H1 (cell line): ENCODE measurements at regions not wholly inside any gene's neighbourhood (a gene's known extent, or its start where the extent isn't known, plus 50 kb on each side); places are given as distances from the start of the nearest gene placed in this dataset.

ENCODE experiments used
- CTCF ChIA-PET: fragments of 300-600 bp; sonication (Branson Sonifier 250); formaldehyde crosslinking; loops from one replicate; lab custom pipeline; 2021; ENCODE audit not compliant: partially characterized antibody; lab: Charles Lee
- POLR2A ChIA-PET: fragments of 300-600 bp; sonication (Branson Sonifier 250); formaldehyde crosslinking; loops from one replicate; lab custom pipeline; 2021; ENCODE audit warnings: inconsistent platforms; ENCODE audit not compliant: partially characterized antibody; lab: Charles Lee
- DNase-seq, 2 experiments: peaks; one replicate each; pipeline versions ENCODE4 v3.0.0 to v3.0.0-alpha.2; 2010 to 2022; ENCODE audit warnings: low spot score in 2 of 2, low read depth in 1 of 2, mixed read lengths in 1 of 2
- FAIRE-seq: peaks from 2 replicates; lab custom pipeline; 2011; peaks lifted over from hg19 to GRCh38; lab: Jason Lieb, UNC
- H2AFZ ChIP-seq: 2 replicates; pipeline ENCODE4 v1.8.1; 2012; ENCODE audit warnings: low read length, inconsistent platforms
- H2AK5ac ChIP-seq: 2 replicates; pipeline ENCODE4 v1.6.1; 2013; ENCODE audit warnings: low read depth, low read length
- H2BK120ac ChIP-seq: replicated peaks from 2 replicates; pipeline ENCODE3; 2013; ENCODE audit warnings: low read depth, low read length, inconsistent platforms
- H2BK12ac ChIP-seq: 2 replicates; pipeline ENCODE4 v1.6.1; 2013; ENCODE audit warnings: low read depth, low read length
- H2BK15ac ChIP-seq: 2 replicates; pipeline ENCODE4 v1.6.1; 2013; ENCODE audit warnings: low read length
- H2BK20ac ChIP-seq: 2 replicates; pipeline ENCODE4 v1.6.1; 2013; ENCODE audit warnings: low read length
- H2BK5ac ChIP-seq: 2 replicates; pipeline ENCODE4 v1.6.1; 2013; ENCODE audit warnings: low read depth, low read length
- H3K14ac ChIP-seq: 2 replicates; pipeline ENCODE4 v1.6.1; 2013; ENCODE audit warnings: inconsistent platforms; ENCODE audit not compliant: insufficient read length
- H3K18ac ChIP-seq: 2 replicates; pipeline ENCODE4 v1.6.1; 2013; ENCODE audit warnings: low read length; ENCODE audit errors: extremely low read depth
- H3K23ac ChIP-seq: 2 replicates; pipeline ENCODE4 v1.6.1; 2013; ENCODE audit warnings: inconsistent platforms; ENCODE audit not compliant: insufficient read length
- H3K23me2 ChIP-seq: 2 replicates; pipeline ENCODE4 v1.6.1; 2013; ENCODE audit warnings: low read depth, low read length
- H3K27ac ChIP-seq: 2 replicates; pipeline ENCODE4 v1.6.1; 2011; ENCODE audit warnings: low read depth, low read length, inconsistent platforms
- H3K27me3 ChIP-seq, 4 experiments: replicated peaks in 1 of 4; 1 replicate in 1 of 4; 2 replicates in 3 of 4; pipeline versions ENCODE4 v1.6.1 to v1.8.1; 2011 to 2013; ENCODE audit warnings: low read length in 3 of 4, mild to moderate bottlenecking in 3 of 4, inconsistent platforms in 2 of 4, mixed read lengths in 2 of 4, moderate library complexity in 1 of 4; ENCODE audit not compliant: control insufficient read depth in 3 of 4, insufficient read depth in 3 of 4; ENCODE audit errors: extremely low read depth in 1 of 4
- H3K36me3 ChIP-seq, 4 experiments: 2 replicates each; pipeline versions ENCODE4 v1.6.1 to v1.8.1; 2011 to 2013; ENCODE audit warnings: mild to moderate bottlenecking in 4 of 4, low read length in 3 of 4, moderate library complexity in 2 of 4, control low read depth in 1 of 4, inconsistent platforms in 1 of 4; ENCODE audit not compliant: insufficient read depth in 4 of 4, control insufficient read depth in 2 of 4
- H3K4ac ChIP-seq: replicated peaks from 2 replicates; pipeline ENCODE3; 2013; ENCODE audit warnings: low read length, low read depth, mixed read lengths, inconsistent platforms; ENCODE audit not compliant: insufficient read length
- H3K4me1 ChIP-seq, 4 experiments: replicated peaks in 1 of 4; 1 replicate in 1 of 4; 2 replicates in 3 of 4; pipeline versions ENCODE4 v1.6.1 to v1.8.1; 2011 to 2013; ENCODE audit warnings: low read length in 3 of 4, inconsistent platforms in 2 of 4, mixed read lengths in 1 of 4; ENCODE audit not compliant: insufficient read depth in 4 of 4, control insufficient read depth in 3 of 4
- H3K4me2 ChIP-seq, 2 experiments: 2 replicates each; pipeline versions ENCODE4 v1.6.1 to v1.8.1; 2011 to 2013; ENCODE audit warnings: low read depth in 2 of 2, low read length in 2 of 2, control low read depth in 1 of 2, inconsistent platforms in 1 of 2, mild to moderate bottlenecking in 1 of 2; ENCODE audit not compliant: insufficient read depth in 1 of 2
- H3K4me3 ChIP-seq, 4 experiments: fragments of 200-600, 300-600 bp in 1 of 4; sonication (generic), shearing (Covaris generic), sonication (Bioruptor Twin) in 1 of 4; 2 replicates each; pipeline versions ENCODE4 v1.5.1 to v1.8.1; 2011 to 2016; ENCODE audit warnings: low read length in 4 of 4, low read depth in 3 of 4, control low read depth in 2 of 4, inconsistent platforms in 2 of 4, mild to moderate bottlenecking in 2 of 4, mixed read lengths in 1 of 4, moderate library complexity in 1 of 4; ENCODE audit not compliant: insufficient read depth in 2 of 4; ENCODE audit errors: extremely low read depth in 1 of 4
- H3K56ac ChIP-seq: replicated peaks from 2 replicates; pipeline ENCODE3; 2013; ENCODE audit warnings: low read depth, mild to moderate bottlenecking, mixed read lengths, low read length, inconsistent platforms; ENCODE audit not compliant: insufficient read length
- H3K79me1 ChIP-seq: 2 replicates; pipeline ENCODE4 v1.6.1; 2013; ENCODE audit warnings: low read depth, low read length, control low read depth
- H3K79me2 ChIP-seq, 2 experiments: 2 replicates each; pipeline versions ENCODE4 v1.6.1 to v1.8.1; 2012 to 2013; ENCODE audit warnings: low read length in 2 of 2, mild to moderate bottlenecking in 2 of 2, inconsistent platforms in 1 of 2; ENCODE audit not compliant: insufficient read depth in 2 of 2, control insufficient read depth in 1 of 2
- H3K9ac ChIP-seq, 4 experiments: replicated peaks in 1 of 4; 1 replicate in 1 of 4; 2 replicates in 3 of 4; pipeline versions ENCODE4 v1.6.1 to v1.8.1; 2011 to 2013; ENCODE audit warnings: low read depth in 3 of 4, low read length in 3 of 4, control low read depth in 2 of 4, mild to moderate bottlenecking in 2 of 4, moderate library complexity in 2 of 4, inconsistent platforms in 1 of 4; ENCODE audit errors: extremely low read depth in 1 of 4
- H3K9me3 ChIP-seq, 2 experiments: 2 replicates each; pipeline versions ENCODE4 v1.6.1 to v1.8.1; 2012 to 2013; ENCODE audit warnings: mild to moderate bottlenecking in 2 of 2, moderate library complexity in 2 of 2, control low read depth in 1 of 2, inconsistent platforms in 1 of 2, low read depth in 1 of 2, low read length in 1 of 2, mixed read lengths in 1 of 2; ENCODE audit not compliant: insufficient read depth in 2 of 2
- H4K20me1 ChIP-seq, 2 experiments: replicated peaks in 1 of 2; 2 replicates each; pipeline versions ENCODE3 to v1.8.1; 2011 to 2013; ENCODE audit warnings: inconsistent platforms in 2 of 2, low read length in 2 of 2, mild to moderate bottlenecking in 1 of 2; ENCODE audit not compliant: insufficient read depth in 2 of 2, control insufficient read depth in 1 of 2
- H4K5ac ChIP-seq: 2 replicates; pipeline ENCODE4 v1.6.1; 2013; ENCODE audit warnings: low read length, low read depth, mixed read lengths, inconsistent platforms; ENCODE audit not compliant: insufficient read length
- H4K8ac ChIP-seq: 2 replicates; pipeline ENCODE4 v1.8.0; 2013; ENCODE audit warnings: mild to moderate bottlenecking, moderate library complexity, low read length, inconsistent platforms; ENCODE audit not compliant: insufficient read depth; ENCODE audit errors: extremely low read depth
- H4K91ac ChIP-seq: replicated peaks from 2 replicates; pipeline ENCODE3; 2013; ENCODE audit warnings: low read length, mixed read lengths, inconsistent platforms; ENCODE audit not compliant: insufficient read length
- GTF2F1 ChIP-seq: IDR thresholded peaks from 2 replicates; pipeline ENCODE4 v1.6.1; 2012; ENCODE audit warnings: low read depth, low read length, improper control_type of control experiment, borderline replicate concordance
- WGBS, 2 experiments: shearing (Covaris generic) in 1 of 2; methylation state at CpG; one replicate each; pipeline versions ENCODE4 v1.1.6 to v1.1.7; 2013 to 2015; ENCODE audit warnings: low lambda C conversion rate in 2 of 2, mixed read lengths in 2 of 2, inconsistent platforms in 1 of 2, low coverage in 1 of 2, missing lambda C conversion rate in 1 of 2; ENCODE audit not compliant: insufficient replicate concordance in 2 of 2, insufficient coverage in 1 of 2, insufficient read length in 1 of 2; ENCODE audit errors: extremely low coverage in 1 of 2, missing lambda C conversion rate in 1 of 2; 5-methylcytosine and 5-hydroxymethylcytosine counted together

- Histone ChIP-seq H3K9ac (no peak overlapping the region), H3K4me2 (no peak overlapping the region), H4K20me1 (no peaks in the 10 kb centered on the region), H3K79me1 (no peaks in the 10 kb centered on the region), H3K79me2 (no peaks in the 10 kb centered on the region), H2AFZ (no peak overlapping the region), H2BK120ac (peak overlapping the region; percentile 51), H3K36me3 (no peaks in the 10 kb centered on the region), H3K27ac (no peak overlapping the region), H3K4me3 (no peak overlapping the region), H3K4me1 (peaks cover 12 to 26% (median 22%) of the 10 kb centered on the region in 4 experiments; a peak in 6 of 7 replicates), H4K5ac (no peak overlapping the region), H3K27me3 (no peaks in the 10 kb centered on the region), H4K8ac (no peak overlapping the region), H3K4ac (peak overlapping the region; percentile 22), H3K23me2 (peaks cover 7% of the 10 kb centered on the region), H2BK5ac (peak overlapping the region; percentile 69; the same call in 1 of the 2 replicates), H2BK20ac (peak overlapping the region; percentile 38; the same call in 1 of the 2 replicates), H3K23ac (no peak overlapping the region), H2AK5ac (no peak overlapping the region), H3K14ac (peak overlapping the region; percentile 8), H3K18ac (peak overlapping the region; percentile 38; the same call in 1 of the 2 replicates), H3K56ac (no peak overlapping the region), H2BK15ac (no peak overlapping the region), H2BK12ac (0 out of 2 replicates have a peak overlapping the region, but pooled peaks have one; percentile 33), H4K91ac (no peak overlapping the region), H3K9me3 (no peaks in the 10 kb centered on the region)
- no peak for TF ChIP-seq GTF2F1
- DNase-seq (no peak), FAIRE-seq (no peak)
- ChIA-PET CTCF (interaction anchor here (0.6 to 5.9 kb wide), 30 partner anchors 10 to 157 kb away, joined by 3 to 28 read pairs (median 4); no protein-coding TSS in a partner anchor), POLR2A (interaction anchor here (0.6 to 5.0 kb wide), 5 partner anchors 35 to 131 kb away, joined by 3 to 18 read pairs (median 10); partner anchors contain the start of genes RPL27A and TRIM66)
- WGBS, 2 experiments = 81% methylated on average over 4 of the region's 4 CpGs; no CpG with 5 or more reads in 1 of the 2 experiments
Measured at GRCh38 chr11:8814209-8814922, 96.6 kb upstream of the AKIP1 start.
